ENCODE measurements at regions not wholly inside any gene's neighbourhood (a gene's known extent, or its start where the extent isn't known, plus 50 kb on each side); places are given as distances from the start of the nearest gene placed in this dataset.

GRCh38 chrX:118222421-118222820 is 105.8 kb upstream of the KLHL13 start:
- TF ChIP-seq CTCF (IDR thresholded peaks at IDR 0.05): no peak
- TF ChIP-seq POLR2A (IDR thresholded peaks at IDR 0.05): no peak
